ENCODE measurements at regions not wholly inside any gene's neighbourhood (a gene's known extent, or its start where the extent isn't known, plus 50 kb on each side); places are given as distances from the start of the nearest gene placed in this dataset.

GRCh38 chr6:74932232-74932888 lies 273.5 kb downstream of the COL12A1 start:
- TF ChIP-seq GATA2 (IDR thresholded peaks at IDR 0.05; ENCODE audit: low read depth, low read length) (no peak), GATA3 (IDR thresholded peaks at IDR 0.05; ENCODE audit: low read depth, low read length) (no peak)

Measured in SH-SY5Y (cell line).